ENCODE measurements at regions not wholly inside any gene's neighbourhood (a gene's known extent, or its start where the extent isn't known, plus 50 kb on each side); places are given as distances from the start of the nearest gene placed in this dataset.

DNA sequence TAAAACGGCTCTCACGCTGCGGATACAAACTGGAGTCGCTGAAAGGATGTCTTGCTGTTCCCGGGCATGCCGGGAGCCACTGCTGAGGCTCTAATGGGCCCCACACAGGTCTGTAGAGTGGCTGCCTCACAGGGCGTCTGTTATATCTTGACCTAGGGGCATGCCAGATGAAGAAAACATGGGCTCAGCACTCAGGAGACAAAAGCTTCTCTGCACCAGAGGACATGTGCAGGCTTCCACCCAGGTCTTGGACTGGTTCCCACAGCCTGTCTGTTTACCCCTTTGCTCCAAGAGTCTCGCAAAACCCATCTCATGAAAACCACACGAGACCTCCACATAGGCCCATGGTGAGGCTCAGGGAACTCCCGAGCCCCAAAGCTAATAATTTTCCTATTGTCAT, 134.2 kb downstream of the RPS29 start:
- TF ChIP-seq, protein P1, sequence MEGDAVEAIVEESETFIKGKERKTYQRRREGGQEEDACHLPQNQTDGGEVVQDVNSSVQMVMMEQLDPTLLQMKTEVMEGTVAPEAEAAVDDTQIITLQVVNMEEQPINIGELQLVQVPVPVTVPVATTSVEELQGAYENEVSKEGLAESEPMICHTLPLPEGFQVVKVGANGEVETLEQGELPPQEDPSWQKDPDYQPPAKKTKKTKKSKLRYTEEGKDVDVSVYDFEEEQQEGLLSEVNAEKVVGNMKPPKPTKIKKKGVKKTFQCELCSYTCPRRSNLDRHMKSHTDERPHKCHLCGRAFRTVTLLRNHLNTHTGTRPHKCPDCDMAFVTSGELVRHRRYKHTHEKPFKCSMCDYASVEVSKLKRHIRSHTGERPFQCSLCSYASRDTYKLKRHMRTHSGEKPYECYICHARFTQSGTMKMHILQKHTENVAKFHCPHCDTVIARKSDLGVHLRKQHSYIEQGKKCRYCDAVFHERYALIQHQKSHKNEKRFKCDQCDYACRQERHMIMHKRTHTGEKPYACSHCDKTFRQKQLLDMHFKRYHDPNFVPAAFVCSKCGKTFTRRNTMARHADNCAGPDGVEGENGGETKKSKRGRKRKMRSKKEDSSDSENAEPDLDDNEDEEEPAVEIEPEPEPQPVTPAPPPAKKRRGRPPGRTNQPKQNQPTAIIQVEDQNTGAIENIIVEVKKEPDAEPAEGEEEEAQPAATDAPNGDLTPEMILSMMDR (IDR thresholded peaks at IDR 0.05; ENCODE audit: low read depth, low read length, missing control alignments): no peak
- H3K4me3 ChIP-seq (ENCODE audit: low read depth, low read length): no peak overlapping the region
- DNase-seq (ENCODE audit: low read depth): no peak

DNA sequence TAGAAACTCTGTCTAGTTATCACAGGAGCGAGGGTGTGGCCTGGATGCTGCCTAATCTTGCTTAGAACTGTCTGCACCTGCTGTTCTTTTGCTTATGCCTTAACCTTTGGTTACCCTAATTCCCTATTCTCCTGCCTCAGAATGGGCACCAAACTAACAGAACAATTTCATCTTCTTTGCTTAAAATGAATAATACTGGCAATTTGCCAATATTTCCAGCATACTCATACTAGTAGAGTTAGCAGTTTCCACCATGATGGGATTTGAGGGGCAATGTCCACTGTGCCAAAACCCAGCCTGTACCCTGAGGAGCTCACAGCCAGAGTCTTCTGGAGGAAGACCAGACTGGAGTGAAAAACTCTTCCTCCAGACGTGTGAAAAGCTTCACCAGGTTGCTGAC, 136.4 kb downstream of the RPS29 start:
- TF ChIP-seq, protein P1 (IDR thresholded peaks at IDR 0.05; ENCODE audit: low read depth, low read length, missing control alignments): no peak
- no peak overlapping the region for H3K4me3 ChIP-seq (ENCODE audit: low read depth, low read length)
- no peak for DNase-seq (ENCODE audit: low read depth)

DNA sequence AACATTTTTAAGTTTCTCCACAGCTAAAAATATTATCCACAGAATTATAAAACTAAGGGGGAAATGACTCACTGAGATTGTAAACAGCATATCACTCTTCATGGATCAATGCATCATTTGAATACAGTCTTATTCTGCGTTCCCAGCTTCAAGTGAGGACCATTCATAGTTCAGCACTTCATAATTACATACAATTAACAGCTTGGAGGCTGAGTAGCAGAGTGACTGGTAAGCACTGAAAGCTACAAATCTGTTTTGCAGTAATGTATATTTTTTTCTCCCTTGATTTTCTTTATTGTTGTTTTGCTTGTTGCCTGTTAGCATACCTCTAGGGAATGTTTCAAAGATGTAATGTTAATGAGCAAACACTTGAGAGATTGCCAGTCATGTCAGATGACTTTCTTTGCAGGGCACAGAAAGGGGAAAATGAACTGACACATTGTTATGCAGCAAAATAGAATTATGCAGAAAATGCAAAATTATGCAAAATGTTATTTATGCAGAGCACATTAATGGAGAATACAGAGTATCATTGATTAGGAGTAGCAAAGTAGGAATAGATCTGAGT, 138.6 kb downstream of the RPS29 start:
- TF ChIP-seq, protein P1 (IDR thresholded peaks at IDR 0.05; ENCODE audit: low read depth, low read length, missing control alignments): no peak
- H3K4me3 ChIP-seq (ENCODE audit: low read depth, low read length): no peak overlapping the region
- no peak for DNase-seq (ENCODE audit: low read depth)

DNA sequence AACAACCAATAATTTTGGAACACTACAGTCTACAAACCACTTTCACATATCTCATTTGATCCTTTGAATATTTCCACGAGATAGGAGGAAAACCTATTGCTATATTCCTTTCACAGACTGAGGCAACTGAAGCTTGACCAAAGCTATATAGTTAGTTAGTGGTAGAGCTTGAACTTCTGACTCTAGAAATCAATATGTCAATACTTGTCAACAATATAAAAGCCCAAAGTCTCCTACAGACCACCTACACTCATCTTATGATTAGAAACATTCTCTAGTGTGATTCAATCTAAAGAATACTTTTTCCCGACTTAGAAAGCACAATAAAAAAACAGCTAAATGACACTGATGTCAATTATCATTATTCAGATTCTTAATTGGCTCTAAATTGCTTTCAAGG, 139.4 kb downstream of the RPS29 start:
- TF ChIP-seq, protein P1 (IDR thresholded peaks at IDR 0.05; ENCODE audit: low read depth, low read length, missing control alignments): no peak
- no peak for DNase-seq (ENCODE audit: low read depth)
- H3K4me3 ChIP-seq (ENCODE audit: low read depth, low read length): no peak overlapping the region

DNA sequence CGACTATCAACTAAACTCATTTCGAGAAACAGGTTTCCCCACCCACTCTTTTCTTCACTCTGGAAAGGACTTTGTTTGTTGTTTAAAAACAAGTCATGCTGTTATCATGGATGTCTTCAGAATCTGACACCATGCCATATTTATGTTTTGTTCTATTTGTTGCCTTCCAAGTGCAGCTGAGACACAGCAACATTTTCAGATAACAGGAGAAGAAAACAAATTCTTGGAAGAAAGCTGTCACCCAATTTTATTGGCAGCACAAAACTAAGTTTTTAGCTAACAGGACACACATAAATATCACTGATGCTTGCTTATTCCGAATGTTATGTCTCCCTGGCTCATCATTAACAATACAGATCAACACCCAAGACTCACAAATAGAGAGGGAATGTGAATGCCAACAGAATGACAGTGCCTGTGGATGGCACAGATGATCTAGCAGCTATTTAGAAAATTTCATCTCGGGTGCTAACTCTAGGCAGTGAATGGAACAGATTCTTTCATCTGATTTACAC, 147.9 kb downstream of the RPS29 start:
- no peak overlapping the region for H3K4me3 ChIP-seq (ENCODE audit: low read depth, low read length)
- TF ChIP-seq, protein P1 (IDR thresholded peaks at IDR 0.05; ENCODE audit: low read depth, low read length, missing control alignments): no peak
- no peak for DNase-seq (ENCODE audit: low read depth)

DNA sequence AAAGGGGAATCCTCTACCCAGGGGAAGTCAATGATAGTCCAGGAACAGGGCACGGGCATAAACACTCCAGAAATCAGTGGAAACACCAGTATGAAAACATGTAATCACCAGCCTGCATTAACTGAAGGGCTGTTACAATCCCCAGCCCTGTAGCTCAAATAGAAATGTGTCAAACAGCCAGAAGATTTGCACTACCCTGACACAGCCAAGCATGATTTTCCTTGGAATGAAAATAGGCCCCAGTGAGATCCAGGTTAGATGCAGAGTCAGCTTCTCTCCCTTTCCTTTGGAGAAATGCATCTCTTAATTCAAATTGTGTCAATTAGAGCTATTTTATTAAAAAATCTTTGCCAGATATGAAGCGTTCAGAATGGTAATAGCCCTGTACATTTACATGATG, 158.1 kb downstream of the RPS29 start:
- TF ChIP-seq, protein P1 (IDR thresholded peaks at IDR 0.05; ENCODE audit: low read depth, low read length, missing control alignments): no peak
- no peak for DNase-seq (ENCODE audit: low read depth)
- no peak overlapping the region for H3K4me3 ChIP-seq (ENCODE audit: low read depth, low read length)

DNA sequence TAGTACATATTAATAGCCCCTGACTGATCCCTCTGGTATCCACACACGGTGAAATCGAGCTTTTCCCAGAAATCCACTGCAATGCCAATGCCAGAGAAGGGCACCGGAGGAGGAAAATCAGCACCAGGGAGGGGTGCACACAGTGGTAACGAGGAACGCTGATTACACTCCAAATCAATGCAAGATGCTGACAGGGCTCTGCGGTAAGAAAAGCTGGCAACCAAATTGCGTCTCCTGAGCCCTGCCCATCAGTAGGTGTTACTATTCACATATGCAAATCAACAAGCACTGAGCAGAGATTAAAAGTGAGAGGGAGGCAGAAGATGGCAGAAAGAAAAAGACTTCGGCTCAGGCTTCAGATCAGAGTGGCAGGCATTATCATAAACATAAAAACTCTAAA, 159.1 kb downstream of the RPS29 start:
- no peak overlapping the region for H3K4me3 ChIP-seq (ENCODE audit: low read depth, low read length)
- no peak for DNase-seq (ENCODE audit: low read depth)
- TF ChIP-seq, protein P1 (IDR thresholded peaks at IDR 0.05; ENCODE audit: low read depth, low read length, missing control alignments): no peak

All from GM12864 (cell line).